Caco-2 (cell line): ENCODE measurements at regions not wholly inside any gene's neighbourhood (a gene's known extent, or its start where the extent isn't known, plus 50 kb on each side); places are given as distances from the start of the nearest gene placed in this dataset.

Experiments used
- BruUV-seq: library from RNA; stranded (reverse); fragments of 400-500 nt; replicated peaks from 2 replicates; lab custom pipeline; 2021; lab: Mats Ljungman, UMichigan
- CTCF ChIA-PET: fragments of 300-600 bp; sonication (Branson Sonifier 250); formaldehyde crosslinking; loops from one replicate; lab custom pipeline; 2022; ENCODE audit warnings: antibody characterized with exemption; lab: Charles Lee
- POLR2A ChIA-PET: fragments of 300-600 bp; sonication (Branson Sonifier 250); formaldehyde crosslinking; loops from one replicate; lab custom pipeline; 2022; ENCODE audit warnings: antibody characterized with exemption; lab: Charles Lee
- DNase-seq, 2 experiments: peaks; one replicate each; pipeline versions ENCODE4 v3.0.0 to v3.0.0-alpha.2; 2020 to 2022
- H3K27me3 ChIP-seq: replicated peaks from 2 replicates; pipeline ENCODE4 v1.6.0; 2011; ENCODE audit warnings: low read length; ENCODE audit not compliant: control insufficient read depth, insufficient read depth
- H3K36me3 ChIP-seq: 2 replicates; pipeline ENCODE4 v1.5.1; 2011; ENCODE audit warnings: low read length; ENCODE audit not compliant: control insufficient read depth, insufficient read depth
- H3K4me1 ChIP-seq: fragments of 250-450 bp; sonication (Bioruptor Pico); 2 replicates; pipeline ENCODE4 v1.5.1; 2020; ENCODE audit warnings: mild to moderate bottlenecking
- H3K4me3 ChIP-seq: 2 replicates; pipeline ENCODE4 v1.5.1; 2011; ENCODE audit warnings: low read depth, mild to moderate bottlenecking, control low read depth, low read length
- H3K9me3 ChIP-seq: fragments of 250-450 bp; sonication (Bioruptor Pico); 2 replicates; pipeline ENCODE4 v1.5.1; 2020; ENCODE audit warnings: mild to moderate bottlenecking, moderate library complexity
- H3K27ac Mint-ChIP-seq: one replicate; pipeline ENCODE4 v1.8.0; 2022; ENCODE audit warnings: mixed read lengths; ENCODE audit not compliant: unreplicated experiment
- H3K27me3 Mint-ChIP-seq: one replicate; pipeline ENCODE4 v1.8.0; 2022; ENCODE audit warnings: mixed read lengths; ENCODE audit not compliant: insufficient read depth, unreplicated experiment
- H3K36me3 Mint-ChIP-seq: one replicate; pipeline ENCODE4 v1.8.0; 2022; ENCODE audit warnings: mild to moderate bottlenecking, mixed read lengths; ENCODE audit not compliant: insufficient read depth, unreplicated experiment
- H3K4me1 Mint-ChIP-seq: one replicate; pipeline ENCODE4 v1.8.0; 2022; ENCODE audit warnings: low read depth, mixed read lengths; ENCODE audit not compliant: unreplicated experiment
- H3K4me3 Mint-ChIP-seq: one replicate; pipeline ENCODE4 v1.8.0; 2022; ENCODE audit warnings: mild to moderate bottlenecking, moderate library complexity, mixed read lengths; ENCODE audit not compliant: unreplicated experiment
- H3K9me3 Mint-ChIP-seq: one replicate; pipeline ENCODE4 v1.8.0; 2022; ENCODE audit warnings: mixed read lengths; ENCODE audit not compliant: unreplicated experiment
- intact Hi-C: fragments of 100-400 bp; cut with micrococcal nuclease; formaldehyde crosslinking; loops from one replicate; pipeline ENCODE4 v1.10.0; 2022; ENCODE audit not compliant: unreplicated experiment
- TF ChIP-seq, protein P1 (sequence below), 2 experiments: fragments of 200-600 bp in 1 of 2; IDR thresholded peaks; 1 replicate in 1 of 2; 2 replicates in 1 of 2; pipeline versions ENCODE4 v1.5.1 to v1.8.0; 2011 to 2022; ENCODE audit warnings: antibody characterized with exemption in 1 of 2, control low read depth in 1 of 2, inconsistent platforms in 1 of 2, low read depth in 1 of 2, low read length in 1 of 2, mild to moderate bottlenecking in 1 of 2, moderate library complexity in 1 of 2; ENCODE audit not compliant: insufficient read depth in 1 of 2, severe bottlenecking in 1 of 2, unreplicated experiment in 1 of 2

DNA sequence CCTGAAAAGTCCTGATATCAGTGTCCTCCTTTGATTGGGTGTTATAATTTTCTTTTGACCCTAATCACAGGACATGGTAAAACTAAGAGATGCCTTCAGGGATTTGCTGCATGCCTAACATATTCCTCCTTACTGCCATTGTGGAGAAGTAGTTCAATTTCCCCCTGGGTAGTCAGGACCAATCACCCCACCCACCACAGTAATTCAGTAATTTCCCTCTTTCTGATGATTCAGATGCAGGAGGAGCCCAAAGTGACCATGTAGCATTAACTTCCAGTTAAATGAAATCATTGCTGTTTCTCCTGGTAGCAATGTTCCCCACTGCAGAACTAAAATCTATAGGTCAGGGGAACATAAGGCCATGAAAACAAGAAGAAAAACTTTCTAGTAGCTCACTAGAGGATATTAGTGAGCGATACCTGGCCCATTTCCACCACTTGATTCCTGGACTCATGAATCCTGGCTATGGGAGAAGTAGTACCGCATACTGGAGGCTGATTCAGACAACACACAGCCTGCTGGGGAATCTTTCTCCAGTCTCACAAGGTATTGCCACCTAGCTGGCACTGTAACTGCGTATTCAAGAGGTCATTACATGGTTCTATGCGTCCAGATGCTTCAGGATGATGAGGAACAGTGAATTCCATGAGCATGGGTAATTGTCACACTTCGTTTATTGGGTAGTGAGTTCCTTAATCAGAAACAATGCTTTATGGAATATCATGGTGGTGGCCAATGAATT lies 561.2 kb downstream of the HAO1 start:
- Mint-ChIP-seq H3K9me3 (peaks cover 18% of the 10 kb centered on the region), H3K27me3 (peaks cover 3% of the 10 kb centered on the region), H3K27ac (no peak overlapping the region), H3K4me3 (no peak overlapping the region), H3K4me1 (no peaks in the 10 kb centered on the region), H3K36me3 (no peaks in the 10 kb centered on the region)
- no TSS peak for BruUV-seq
- TF ChIP-seq, protein P1, sequence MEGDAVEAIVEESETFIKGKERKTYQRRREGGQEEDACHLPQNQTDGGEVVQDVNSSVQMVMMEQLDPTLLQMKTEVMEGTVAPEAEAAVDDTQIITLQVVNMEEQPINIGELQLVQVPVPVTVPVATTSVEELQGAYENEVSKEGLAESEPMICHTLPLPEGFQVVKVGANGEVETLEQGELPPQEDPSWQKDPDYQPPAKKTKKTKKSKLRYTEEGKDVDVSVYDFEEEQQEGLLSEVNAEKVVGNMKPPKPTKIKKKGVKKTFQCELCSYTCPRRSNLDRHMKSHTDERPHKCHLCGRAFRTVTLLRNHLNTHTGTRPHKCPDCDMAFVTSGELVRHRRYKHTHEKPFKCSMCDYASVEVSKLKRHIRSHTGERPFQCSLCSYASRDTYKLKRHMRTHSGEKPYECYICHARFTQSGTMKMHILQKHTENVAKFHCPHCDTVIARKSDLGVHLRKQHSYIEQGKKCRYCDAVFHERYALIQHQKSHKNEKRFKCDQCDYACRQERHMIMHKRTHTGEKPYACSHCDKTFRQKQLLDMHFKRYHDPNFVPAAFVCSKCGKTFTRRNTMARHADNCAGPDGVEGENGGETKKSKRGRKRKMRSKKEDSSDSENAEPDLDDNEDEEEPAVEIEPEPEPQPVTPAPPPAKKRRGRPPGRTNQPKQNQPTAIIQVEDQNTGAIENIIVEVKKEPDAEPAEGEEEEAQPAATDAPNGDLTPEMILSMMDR (IDR thresholded peaks at IDR 0.05; ENCODE audit: insufficient read depth in 1 of 2, low read depth in 1 of 2, low read length in 1 of 2, severe bottlenecking in 1 of 2, unreplicated experiment in 1 of 2): no peak
- intact Hi-C loops: loop anchor here (5.0 kb wide), 1 partner anchor 552 kb away; no protein-coding TSS in a partner anchor
- ChIA-PET POLR2A (no interaction called here), CTCF (no interaction called here)
- Histone ChIP-seq H3K36me3 (no peaks in the 10 kb centered on the region), H3K9me3 (peaks cover 6% of the 10 kb centered on the region; the same call in 1 of the 2 replicates), H3K27me3 (no peaks in the 10 kb centered on the region; the same call in 1 of the 2 replicates), H3K4me3 (no peak overlapping the region), H3K4me1 (no peaks in the 10 kb centered on the region)
- no peak for DNase-seq

GRCh38 chr20:7379621-7380220 lies 560.5 kb downstream of the HAO1 start:
- DNase-seq: no peak
- H3K27me3 ChIP-seq: no peaks in the 10 kb centered on the region; the same call in 1 of the 2 replicates
- TF ChIP-seq, protein P1 (IDR thresholded peaks at IDR 0.05; ENCODE audit: insufficient read depth in 1 of 2, low read depth in 1 of 2, low read length in 1 of 2, severe bottlenecking in 1 of 2, unreplicated experiment in 1 of 2): no peak
- H3K4me3 ChIP-seq: no peak overlapping the region
- Mint-ChIP-seq H3K27me3 (peaks cover 3% of the 10 kb centered on the region), H3K4me1 (no peaks in the 10 kb centered on the region), H3K4me3 (no peak overlapping the region), H3K9me3 (peaks cover 18% of the 10 kb centered on the region), H3K27ac (no peak overlapping the region), H3K36me3 (no peaks in the 10 kb centered on the region)
- no peaks in the 10 kb centered on the region for H3K4me1 ChIP-seq
- intact Hi-C loops: loop anchor here (5.0 kb wide), 1 partner anchor 552 kb away; no protein-coding TSS in a partner anchor
- H3K9me3 ChIP-seq: peaks cover 6% of the 10 kb centered on the region; the same call in 1 of the 2 replicates
- BruUV-seq: no TSS peak
- ChIA-PET CTCF (no interaction called here), POLR2A (no interaction called here)
- H3K36me3 ChIP-seq: no peaks in the 10 kb centered on the region

GRCh38 chr20:7383216-7383615 lies 557.0 kb downstream of the HAO1 start:
- H3K27ac Mint-ChIP-seq: no peak overlapping the region
- no peaks in the 10 kb centered on the region for H3K4me1 Mint-ChIP-seq
- TF ChIP-seq, protein P1 (IDR thresholded peaks at IDR 0.05; ENCODE audit: insufficient read depth in 1 of 2, low read depth in 1 of 2, low read length in 1 of 2, severe bottlenecking in 1 of 2, unreplicated experiment in 1 of 2): no peak
- ChIA-PET CTCF (no interaction called here), POLR2A (no interaction called here)
- Histone ChIP-seq H3K4me1 (no peaks in the 10 kb centered on the region), H3K9me3 (no peaks in the 10 kb centered on the region), H3K36me3 (no peaks in the 10 kb centered on the region), H3K27me3 (no peaks in the 10 kb centered on the region; the same call in 1 of the 2 replicates), H3K4me3 (no peak overlapping the region)
- no peak for DNase-seq
- peaks cover 14% of the 10 kb centered on the region for H3K27me3 Mint-ChIP-seq
- H3K9me3 Mint-ChIP-seq: no peaks in the 10 kb centered on the region
- no peaks in the 10 kb centered on the region for H3K36me3 Mint-ChIP-seq
- no TSS peak for BruUV-seq
- no peak overlapping the region for H3K4me3 Mint-ChIP-seq
- intact Hi-C loops: no loop called here
